Right lobe of liver (tissue), 4 donors: ENCODE measurements at regions not wholly inside any gene's neighbourhood (a gene's known extent, or its start where the extent isn't known, plus 50 kb on each side); places are given as distances from the start of the nearest gene placed in this dataset.

Source experiments
- POLR2A ChIP-seq: fragments of 450-650 bp; IDR thresholded peaks from one replicate; pipeline ENCODE4 v1.6.1; 2017; ENCODE audit warnings: antibody characterized with exemption, mild to moderate bottlenecking
- TF ChIP-seq, protein P1 (sequence below), 4 donors: fragments of 200-600 bp in 3 of 4; fragments of 450-650 bp in 1 of 4; IDR thresholded peaks; one replicate each; pipeline versions ENCODE4 v1.5.1 to v1.8.0; 2016 to 2022; ENCODE audit warnings: antibody characterized with exemption in 4 of 4, mild to moderate bottlenecking in 2 of 4
- donor health status: DM: no; HTN: no; CAD: no.
- donor health status: DM: no; HTN: no; CAD: no.
- donor health status: DM: no; HTN: yes; CAD: no.

DNA sequence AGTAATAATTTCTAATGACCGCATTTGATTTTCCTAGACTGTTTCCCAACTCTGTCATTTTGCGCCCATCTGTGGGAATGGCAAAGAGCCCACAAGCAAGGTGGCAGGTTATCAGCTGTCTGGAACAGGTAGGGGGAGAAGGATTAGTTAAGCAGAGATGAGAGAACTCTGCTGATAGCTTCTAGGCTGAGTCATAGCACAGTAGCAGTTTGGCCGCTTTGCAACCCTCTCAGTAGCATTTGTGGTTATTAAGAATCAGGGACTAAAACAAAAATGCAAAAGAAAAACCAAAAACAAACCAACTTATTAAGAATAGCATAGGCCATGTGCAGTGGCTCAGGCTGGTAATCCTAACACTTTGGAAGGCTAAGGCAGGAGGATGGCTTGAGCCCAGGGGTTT, 602.7 kb upstream of the SORCS1 start:
- TF ChIP-seq, protein P1, sequence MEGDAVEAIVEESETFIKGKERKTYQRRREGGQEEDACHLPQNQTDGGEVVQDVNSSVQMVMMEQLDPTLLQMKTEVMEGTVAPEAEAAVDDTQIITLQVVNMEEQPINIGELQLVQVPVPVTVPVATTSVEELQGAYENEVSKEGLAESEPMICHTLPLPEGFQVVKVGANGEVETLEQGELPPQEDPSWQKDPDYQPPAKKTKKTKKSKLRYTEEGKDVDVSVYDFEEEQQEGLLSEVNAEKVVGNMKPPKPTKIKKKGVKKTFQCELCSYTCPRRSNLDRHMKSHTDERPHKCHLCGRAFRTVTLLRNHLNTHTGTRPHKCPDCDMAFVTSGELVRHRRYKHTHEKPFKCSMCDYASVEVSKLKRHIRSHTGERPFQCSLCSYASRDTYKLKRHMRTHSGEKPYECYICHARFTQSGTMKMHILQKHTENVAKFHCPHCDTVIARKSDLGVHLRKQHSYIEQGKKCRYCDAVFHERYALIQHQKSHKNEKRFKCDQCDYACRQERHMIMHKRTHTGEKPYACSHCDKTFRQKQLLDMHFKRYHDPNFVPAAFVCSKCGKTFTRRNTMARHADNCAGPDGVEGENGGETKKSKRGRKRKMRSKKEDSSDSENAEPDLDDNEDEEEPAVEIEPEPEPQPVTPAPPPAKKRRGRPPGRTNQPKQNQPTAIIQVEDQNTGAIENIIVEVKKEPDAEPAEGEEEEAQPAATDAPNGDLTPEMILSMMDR (IDR thresholded peaks at IDR 0.05) = no peak
- TF ChIP-seq POLR2A = no peak
